ENCODE measurements at regions not wholly inside any gene's neighbourhood (a gene's known extent, or its start where the extent isn't known, plus 50 kb on each side); places are given as distances from the start of the nearest gene placed in this dataset.

GRCh38 chr1:198865319-198865718 is 226.5 kb downstream of the PTPRC start:
- DNase-seq: no peak

GRCh38 chr1:198867182-198867581 is 228.3 kb downstream of the PTPRC start:
- DNase-seq: no peak

GRCh38 chr1:198873696-198874230 is 234.9 kb downstream of the PTPRC start:
- DNase-seq: no peak

DNA sequence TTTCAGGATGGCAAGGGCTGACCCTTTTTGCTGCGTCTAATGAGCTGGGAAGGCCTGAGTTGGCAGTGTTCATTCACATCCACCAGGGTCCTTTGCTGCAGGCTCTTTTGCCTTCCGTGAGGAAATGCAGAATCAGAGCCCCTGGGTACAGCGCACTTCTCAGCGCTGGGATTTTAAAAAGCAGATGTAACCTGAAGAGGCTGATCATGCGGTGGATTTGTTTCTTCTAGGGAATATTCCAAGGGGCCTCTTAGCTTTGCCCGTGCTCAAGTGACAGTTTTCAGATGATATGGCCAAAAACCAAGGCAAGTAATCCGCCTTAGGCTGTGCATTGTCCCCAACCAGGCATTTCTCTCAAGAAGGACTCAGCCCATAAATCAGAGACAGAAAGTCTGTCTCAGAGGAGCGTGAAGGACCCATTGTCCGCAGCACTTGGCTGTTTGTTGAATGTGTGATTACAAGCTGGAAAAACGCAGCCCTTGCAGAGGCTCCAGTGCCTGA is 237.6 kb downstream of the PTPRC start:
- peak; percentile 55 for DNase-seq

DNA sequence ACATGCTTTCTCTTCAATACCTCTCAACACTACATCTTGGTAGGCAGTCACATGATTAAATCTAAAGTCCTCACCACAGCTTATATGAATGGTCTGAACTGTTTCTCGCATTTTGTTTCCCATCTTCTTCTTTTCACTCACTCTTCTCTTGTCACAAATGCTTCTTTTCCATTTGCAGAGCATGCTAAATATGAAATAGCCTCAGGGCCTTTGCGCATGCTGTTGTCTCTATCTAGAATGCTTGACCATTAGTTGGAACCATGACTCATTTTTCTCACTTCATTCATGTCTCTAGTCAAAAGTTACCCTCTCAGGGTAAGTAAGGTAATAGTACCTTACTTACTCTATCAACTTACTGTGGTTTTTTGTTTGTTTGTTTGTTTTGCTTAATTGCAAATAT is 239.7 kb downstream of the PTPRC start:
- DNase-seq: no peak

- DNase-seq: no peak
Measured at GRCh38 chr1:198879711-198880306, 241.0 kb downstream of the PTPRC start.

DNA sequence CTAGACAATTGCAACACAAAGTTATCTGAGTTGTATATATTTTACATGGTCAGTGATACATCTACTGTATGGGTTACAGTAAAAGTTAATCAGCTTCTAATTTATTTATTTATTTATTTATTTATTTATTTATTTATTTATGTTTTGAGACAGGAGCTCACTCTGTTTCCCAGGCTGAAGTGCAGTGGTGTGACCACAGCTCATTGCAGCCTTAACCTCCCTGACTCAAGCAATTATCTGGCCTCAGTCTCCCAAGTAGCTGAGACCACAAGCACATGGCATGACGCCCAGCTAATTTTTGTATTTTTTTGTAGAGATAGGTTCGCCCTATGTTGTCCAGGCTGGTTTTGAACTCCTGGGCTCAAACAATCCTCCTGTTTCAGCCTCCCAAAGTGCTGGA is 241.6 kb downstream of the PTPRC start:
- DNase-seq: no peak

- DNase-seq: no peak
Measured at GRCh38 chr1:198880818-198881597, 242.2 kb downstream of the PTPRC start.

GRCh38 chr1:198883184-198883583 is 244.3 kb downstream of the PTPRC start:
- no peak for DNase-seq

DNA sequence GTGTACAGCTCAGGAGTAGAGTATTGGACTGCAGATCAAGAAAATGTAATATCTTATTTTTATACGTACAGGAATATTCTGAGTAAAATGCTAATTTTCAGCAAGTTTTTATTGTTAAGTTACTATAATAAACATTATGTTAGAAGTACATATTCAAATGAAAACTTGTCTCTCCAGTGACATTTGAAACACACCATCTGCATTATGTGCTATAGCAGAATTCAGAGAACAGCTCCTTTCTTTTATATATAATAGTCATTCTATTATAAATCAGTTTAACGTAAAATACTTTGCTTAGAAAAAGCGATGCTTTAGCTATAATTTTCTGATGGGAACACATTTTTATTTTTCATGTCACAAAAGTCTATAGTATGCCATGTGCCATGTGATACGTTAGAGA is 249.0 kb downstream of the PTPRC start:
- DNase-seq: no peak

GRCh38 chr1:198888379-198888943 is 249.6 kb downstream of the PTPRC start:
- DNase-seq: no peak

- DNase-seq: no peak
Measured at GRCh38 chr1:198889101-198889500, 250.3 kb downstream of the PTPRC start.

DNA sequence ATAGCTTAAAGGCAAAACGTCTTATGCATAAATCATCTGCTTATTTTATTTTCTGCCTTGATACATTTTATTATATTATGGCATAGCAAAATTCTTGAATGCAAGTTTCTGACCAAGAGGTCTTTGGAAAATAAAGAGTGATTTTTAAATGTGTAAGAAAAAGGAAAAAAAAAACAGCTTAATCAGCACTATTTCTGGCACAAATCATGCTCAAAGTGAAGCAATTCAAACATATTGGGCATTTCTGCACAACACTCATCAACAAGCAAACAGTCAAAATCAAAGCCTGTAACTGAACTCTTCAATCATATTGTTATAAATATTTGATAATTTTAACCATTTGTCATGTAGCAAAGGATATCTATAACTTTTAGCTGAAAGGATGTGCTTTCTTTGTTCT is 250.9 kb downstream of the PTPRC start:
- DNase-seq: no peak

DNA sequence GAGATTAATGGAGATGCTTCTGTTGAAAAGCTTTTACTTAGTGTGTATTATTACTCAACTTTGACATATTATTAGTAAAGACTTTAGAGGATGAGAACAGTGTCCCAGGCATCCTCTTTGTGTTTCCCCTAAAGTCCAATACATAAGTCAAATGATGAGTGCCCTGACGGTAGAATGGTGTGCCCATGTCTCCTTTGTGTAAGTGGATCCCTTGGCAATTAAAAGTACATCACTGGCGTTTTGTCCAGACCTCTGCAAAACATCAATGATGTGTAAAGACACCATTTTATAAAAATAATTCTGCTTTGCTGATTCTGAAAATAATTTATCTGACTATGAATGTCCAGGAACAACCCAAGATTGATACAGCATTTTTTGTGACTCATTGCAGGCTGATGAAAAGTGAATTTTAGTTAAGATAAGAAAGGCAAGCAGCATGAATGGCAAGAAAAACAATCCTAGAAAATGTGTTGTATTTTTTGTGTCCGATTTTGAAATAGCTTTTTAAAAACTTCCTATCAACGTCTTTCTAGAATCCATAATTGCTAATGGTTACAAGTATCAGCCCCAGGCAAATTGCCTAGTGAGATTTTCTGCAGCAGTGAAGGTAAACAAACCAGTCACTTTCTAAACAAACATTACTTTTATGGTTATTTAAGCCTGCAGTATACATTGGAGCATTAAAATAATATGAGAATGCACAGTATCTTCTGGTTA is 251.5 kb downstream of the PTPRC start:
- no peak for DNase-seq

DNA sequence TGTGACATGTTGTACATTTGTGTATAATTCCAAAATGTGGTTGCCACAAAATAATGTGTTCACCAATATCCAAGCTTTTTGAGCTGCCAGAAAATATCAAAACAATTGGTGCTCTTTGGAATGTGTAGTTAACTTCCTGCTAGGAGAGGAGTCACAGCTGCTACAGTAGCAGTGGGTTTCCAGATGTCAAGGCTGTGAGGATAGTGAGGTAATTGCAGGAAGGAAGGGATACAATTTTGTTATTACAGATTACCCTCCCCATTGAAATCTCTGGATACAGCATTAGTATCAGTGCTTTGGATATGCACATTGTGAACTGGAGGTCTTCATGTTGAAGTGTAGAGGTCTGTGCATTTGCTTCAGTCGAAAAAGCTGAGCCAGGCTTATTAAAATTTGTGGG is 253.2 kb downstream of the PTPRC start:
- DNase-seq: no peak

DNA sequence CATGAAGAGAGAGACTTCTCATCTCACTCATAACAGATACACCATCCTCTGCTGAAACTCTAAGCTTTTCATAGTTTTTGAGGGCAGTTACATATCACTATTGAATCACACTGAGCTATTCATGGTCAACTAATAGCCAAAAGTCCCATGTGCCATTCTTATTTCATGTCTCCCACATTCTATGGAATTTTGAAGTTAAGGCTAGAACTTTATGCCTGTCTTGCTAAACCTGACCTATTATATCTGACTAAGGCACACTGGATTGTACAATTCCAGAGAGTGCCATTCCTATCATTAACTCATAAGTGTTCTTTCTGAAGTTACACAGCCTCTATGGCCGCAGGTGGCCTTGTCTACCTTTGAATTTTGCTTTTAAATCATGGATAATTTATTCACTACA is 254.3 kb downstream of the PTPRC start:
- no peak for DNase-seq

GRCh38 chr1:198893763-198894444 is 255.1 kb downstream of the PTPRC start:
- no peak for DNase-seq

DNA sequence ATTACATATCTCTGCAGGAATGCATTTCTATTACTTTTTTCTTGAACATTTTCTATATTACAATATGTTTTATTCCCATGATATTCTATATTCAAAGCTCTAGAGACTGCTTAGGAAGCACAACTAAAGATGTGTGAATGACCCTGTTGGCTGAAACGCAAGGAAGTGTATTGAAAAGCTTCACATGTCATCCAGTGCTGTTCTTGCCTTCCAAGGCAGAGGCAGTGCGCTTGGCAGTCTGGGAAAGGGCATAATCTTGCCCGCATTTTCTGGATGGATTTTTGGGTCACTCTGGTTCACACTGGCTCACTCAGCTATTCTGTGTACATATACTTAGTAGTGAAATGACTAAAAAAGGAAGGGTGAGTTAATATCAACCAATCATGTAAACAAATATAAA is 262.4 kb downstream of the PTPRC start:
- DNase-seq: peak; percentile 28

DNA sequence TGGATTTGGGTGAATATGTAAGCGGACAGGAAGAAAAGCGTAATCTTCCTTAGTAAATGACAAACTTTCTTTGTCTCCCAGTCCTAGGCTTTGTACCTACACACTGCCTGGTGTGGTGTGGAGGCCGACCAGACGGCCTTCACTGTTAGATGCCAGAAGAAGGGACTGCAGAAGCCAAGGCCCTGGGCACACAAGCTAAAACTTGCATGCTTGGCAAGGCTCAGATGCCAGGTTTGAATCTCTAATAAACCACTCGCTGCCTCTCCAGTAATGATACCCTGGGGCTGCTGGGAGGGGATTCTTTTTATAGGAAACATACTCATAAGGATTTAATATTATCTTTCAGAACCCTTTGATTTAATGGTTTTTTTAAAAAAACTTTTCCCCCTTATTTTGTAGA is 263.8 kb downstream of the PTPRC start:
- DNase-seq: no peak

DNA sequence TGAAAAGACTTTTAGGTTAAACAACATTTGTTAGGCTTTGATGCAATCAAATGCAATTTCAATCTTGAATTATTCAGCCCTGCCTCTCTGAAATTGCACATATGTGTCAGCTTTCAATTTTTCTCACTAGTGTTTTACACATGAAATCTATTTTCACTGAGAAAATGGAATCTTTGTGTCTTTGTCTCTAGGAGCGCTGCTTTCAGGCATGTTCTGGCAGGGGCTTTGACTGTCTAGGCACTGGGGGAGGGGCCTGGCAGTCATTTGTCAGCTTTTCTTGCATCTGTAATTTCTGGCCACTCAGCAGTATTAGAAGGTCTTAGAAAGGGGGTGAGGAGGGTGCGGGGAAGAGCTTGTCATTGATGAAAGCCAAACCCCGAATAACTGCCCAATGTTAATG is 264.4 kb downstream of the PTPRC start:
- DNase-seq: peak; percentile 79

- no peak for DNase-seq
Measured at GRCh38 chr1:198903621-198904020, 264.8 kb downstream of the PTPRC start.

- no peak for DNase-seq
Measured at GRCh38 chr1:198904321-198904720, 265.5 kb downstream of the PTPRC start.

All from midbrain (tissue), 1 donor.